ENCODE measurements at regions not wholly inside any gene's neighbourhood (a gene's known extent, or its start where the extent isn't known, plus 50 kb on each side); places are given as distances from the start of the nearest gene placed in this dataset.

- Histone ChIP-seq H2BK12ac (ENCODE audit: low read length in 2 of 2) (no peak overlapping the region), H3K9me3 (ENCODE audit: control insufficient read depth, low read length) (peaks cover 5% of the 10 kb centered on the region), H3K18ac (ENCODE audit: low read depth in 1 of 2, low read length in 2 of 2) (no peak overlapping the region), H2BK15ac (ENCODE audit: low read depth, poor library complexity, severe bottlenecking) (no peak overlapping the region), H3K4me2 (ENCODE audit: low read length, poor library complexity, severe bottlenecking) (no peak overlapping the region), H2AFZ (ENCODE audit: low read depth, low read length) (no peak overlapping the region), H3K14ac (ENCODE audit: low read length in 2 of 2) (no peak overlapping the region), H3K36me3 (ENCODE audit: control insufficient read depth in 1 of 2, insufficient read depth in 2 of 2, low read depth in 1 of 2, low read length in 2 of 2) (no peaks in the 10 kb centered on the region), H3K4me1 (ENCODE audit: control insufficient read depth, insufficient read depth, low read depth, low read length) (peaks cover 3% of the 10 kb centered on the region), H3K4me3 (ENCODE audit: insufficient read depth in 1 of 2, low read depth in 1 of 2, low read length in 2 of 2) (no peak overlapping the region), H3K27me3 (ENCODE audit: control insufficient read depth in 1 of 2, insufficient read depth in 1 of 2, low read length in 2 of 2) (no peaks in the 10 kb centered on the region), H3K4ac (ENCODE audit: low read depth in 1 of 2, low read length in 2 of 2) (no peak overlapping the region), H2BK120ac (ENCODE audit: low read depth, low read length) (no peak overlapping the region), H2AK5ac (ENCODE audit: low read length, severe bottlenecking) (no peak overlapping the region), H4K91ac (ENCODE audit: low read length) (no peak overlapping the region), H3K79me1 (replicated peaks; ENCODE audit: low read length, poor library complexity, severe bottlenecking) (no peaks in the 10 kb centered on the region), H2BK5ac (ENCODE audit: low read depth, low read length, poor library complexity, severe bottlenecking) (no peak overlapping the region), H3K23ac (ENCODE audit: low read length in 2 of 2) (no peak overlapping the region), H4K8ac (ENCODE audit: low read length) (no peak overlapping the region), H3K9ac (ENCODE audit: low read length) (no peak overlapping the region), H3K27ac (ENCODE audit: low read length, poor library complexity, severe bottlenecking) (no peak overlapping the region)
- DNase-seq, result no peak
- 91% methylated on average over 3 of the region's 3 CpGs for WGBS
Measured at GRCh38 chr10:6336016-6336415, 133.3 kb downstream of the PFKFB3 start.

- Histone ChIP-seq H3K14ac (ENCODE audit: low read length in 2 of 2) (no peak overlapping the region), H3K4me1 (ENCODE audit: control insufficient read depth, insufficient read depth, low read depth, low read length) (peaks cover 3% of the 10 kb centered on the region), H3K23ac (ENCODE audit: low read length in 2 of 2) (no peak overlapping the region), H3K4me3 (ENCODE audit: insufficient read depth in 1 of 2, low read depth in 1 of 2, low read length in 2 of 2) (no peak overlapping the region), H3K4ac (ENCODE audit: low read depth in 1 of 2, low read length in 2 of 2) (no peak overlapping the region), H3K9me3 (ENCODE audit: control insufficient read depth, low read length) (peaks cover 5% of the 10 kb centered on the region), H2AK5ac (ENCODE audit: low read length, severe bottlenecking) (no peak overlapping the region), H2BK15ac (ENCODE audit: low read depth, poor library complexity, severe bottlenecking) (no peak overlapping the region), H3K79me1 (replicated peaks; ENCODE audit: low read length, poor library complexity, severe bottlenecking) (no peaks in the 10 kb centered on the region), H2AFZ (ENCODE audit: low read depth, low read length) (no peak overlapping the region), H2BK5ac (ENCODE audit: low read depth, low read length, poor library complexity, severe bottlenecking) (no peak overlapping the region), H4K8ac (ENCODE audit: low read length) (peak overlapping the region; percentile 78), H3K36me3 (ENCODE audit: control insufficient read depth in 1 of 2, insufficient read depth in 2 of 2, low read depth in 1 of 2, low read length in 2 of 2) (no peaks in the 10 kb centered on the region), H3K9ac (ENCODE audit: low read length) (no peak overlapping the region), H4K91ac (ENCODE audit: low read length) (no peak overlapping the region), H3K18ac (ENCODE audit: low read depth in 1 of 2, low read length in 2 of 2) (no peak overlapping the region), H3K27me3 (ENCODE audit: control insufficient read depth in 1 of 2, insufficient read depth in 1 of 2, low read length in 2 of 2) (no peaks in the 10 kb centered on the region), H2BK12ac (ENCODE audit: low read length in 2 of 2) (no peak overlapping the region), H3K4me2 (ENCODE audit: low read length, poor library complexity, severe bottlenecking) (peak overlapping the region; percentile 25), H3K27ac (ENCODE audit: low read length, poor library complexity, severe bottlenecking) (no peak overlapping the region), H2BK120ac (ENCODE audit: low read depth, low read length) (no peak overlapping the region)
- 74% methylated on average over 6 of the region's 6 CpGs for WGBS
- DNase-seq, result no peak
Measured at GRCh38 chr10:6337382-6337781, 134.7 kb downstream of the PFKFB3 start.

- Histone ChIP-seq H2BK120ac (ENCODE audit: low read depth, low read length) (no peak overlapping the region), H3K36me3 (ENCODE audit: control insufficient read depth in 1 of 2, insufficient read depth in 2 of 2, low read depth in 1 of 2, low read length in 2 of 2) (no peaks in the 10 kb centered on the region), H3K79me1 (replicated peaks; ENCODE audit: low read length, poor library complexity, severe bottlenecking) (no peaks in the 10 kb centered on the region), H4K91ac (ENCODE audit: low read length) (no peak overlapping the region), H2BK15ac (ENCODE audit: low read depth, poor library complexity, severe bottlenecking) (no peak overlapping the region), H2AFZ (ENCODE audit: low read depth, low read length) (no peak overlapping the region), H3K27ac (ENCODE audit: low read length, poor library complexity, severe bottlenecking) (no peak overlapping the region), H3K23ac (ENCODE audit: low read length in 2 of 2) (no peak overlapping the region), H3K4me2 (ENCODE audit: low read length, poor library complexity, severe bottlenecking) (no peak overlapping the region), H3K4me1 (ENCODE audit: control insufficient read depth, insufficient read depth, low read depth, low read length) (peaks cover 4% of the 10 kb centered on the region), H3K27me3 (ENCODE audit: control insufficient read depth in 1 of 2, insufficient read depth in 1 of 2, low read length in 2 of 2) (no peaks in the 10 kb centered on the region), H3K4ac (ENCODE audit: low read depth in 1 of 2, low read length in 2 of 2) (no peak overlapping the region), H2AK5ac (ENCODE audit: low read length, severe bottlenecking) (no peak overlapping the region), H3K18ac (ENCODE audit: low read depth in 1 of 2, low read length in 2 of 2) (no peak overlapping the region), H3K9ac (ENCODE audit: low read length) (no peak overlapping the region), H2BK12ac (ENCODE audit: low read length in 2 of 2) (no peak overlapping the region), H2BK5ac (ENCODE audit: low read depth, low read length, poor library complexity, severe bottlenecking) (no peak overlapping the region), H3K4me3 (ENCODE audit: insufficient read depth in 1 of 2, low read depth in 1 of 2, low read length in 2 of 2) (no peak overlapping the region), H4K8ac (ENCODE audit: low read length) (no peak overlapping the region), H3K14ac (ENCODE audit: low read length in 2 of 2) (no peak overlapping the region), H3K9me3 (ENCODE audit: control insufficient read depth, low read length) (peaks cover under 1% of the 10 kb centered on the region)
- 58% methylated on average over 4 of the region's 7 CpGs for WGBS
- no peak for DNase-seq
Measured at GRCh38 chr10:6338361-6338760, 135.6 kb downstream of the PFKFB3 start.

- Histone ChIP-seq H3K4ac (ENCODE audit: low read depth in 1 of 2, low read length in 2 of 2) (no peak overlapping the region), H2BK5ac (ENCODE audit: low read depth, low read length, poor library complexity, severe bottlenecking) (no peak overlapping the region), H3K9me3 (ENCODE audit: control insufficient read depth, low read length) (no peaks in the 10 kb centered on the region), H3K36me3 (ENCODE audit: control insufficient read depth in 1 of 2, insufficient read depth in 2 of 2, low read depth in 1 of 2, low read length in 2 of 2) (no peaks in the 10 kb centered on the region), H3K27ac (ENCODE audit: low read length, poor library complexity, severe bottlenecking) (no peak overlapping the region), H3K18ac (ENCODE audit: low read depth in 1 of 2, low read length in 2 of 2) (no peak overlapping the region), H3K79me1 (replicated peaks; ENCODE audit: low read length, poor library complexity, severe bottlenecking) (no peaks in the 10 kb centered on the region), H2BK120ac (ENCODE audit: low read depth, low read length) (no peak overlapping the region), H3K23ac (ENCODE audit: low read length in 2 of 2) (no peak overlapping the region), H2BK15ac (ENCODE audit: low read depth, poor library complexity, severe bottlenecking) (no peak overlapping the region), H3K14ac (ENCODE audit: low read length in 2 of 2) (no peak overlapping the region), H2AFZ (ENCODE audit: low read depth, low read length) (no peak overlapping the region), H3K27me3 (ENCODE audit: control insufficient read depth in 1 of 2, insufficient read depth in 1 of 2, low read length in 2 of 2) (peaks cover 0 to 5% of the 10 kb centered on the region in 2 experiments), H2BK12ac (ENCODE audit: low read length in 2 of 2) (no peak overlapping the region), H3K9ac (ENCODE audit: low read length) (no peak overlapping the region), H2AK5ac (ENCODE audit: low read length, severe bottlenecking) (no peak overlapping the region), H3K4me1 (ENCODE audit: control insufficient read depth, insufficient read depth, low read depth, low read length) (peaks cover 4% of the 10 kb centered on the region), H3K4me3 (ENCODE audit: insufficient read depth in 1 of 2, low read depth in 1 of 2, low read length in 2 of 2) (no peak overlapping the region), H4K8ac (ENCODE audit: low read length) (no peak overlapping the region), H3K4me2 (ENCODE audit: low read length, poor library complexity, severe bottlenecking) (no peak overlapping the region), H4K91ac (ENCODE audit: low read length) (no peak overlapping the region)
- 81% methylated on average over 5 of the region's 5 CpGs for WGBS
- DNase-seq, result no peak
Measured at GRCh38 chr10:6339891-6340290, 137.2 kb downstream of the PFKFB3 start.
